BE2C (cell line): ENCODE measurements at regions not wholly inside any gene's neighbourhood (a gene's known extent, or its start where the extent isn't known, plus 50 kb on each side); places are given as distances from the start of the nearest gene placed in this dataset.
"Not testable (repeated sequence)": the region's sequence is repeated elsewhere in the genome, so short reads cannot be mapped to it uniquely, and the experiment has no call there.

Experiments
- DNase-seq: peaks from one replicate; pipeline ENCODE4 v3.0.0-alpha.2; 2020
- H3K27me3 ChIP-seq: fragments of 250-450 bp; sonication (Bioruptor Pico); 2 replicates; pipeline ENCODE4 v1.5.1; 2020; ENCODE audit warnings: mild to moderate bottlenecking
- H3K36me3 ChIP-seq: fragments of 250-450 bp; sonication (Bioruptor Pico); 2 replicates; pipeline ENCODE4 v1.5.1; 2020; ENCODE audit warnings: mild to moderate bottlenecking
- H3K4me1 ChIP-seq: fragments of 250-450 bp; sonication (Bioruptor Pico); 2 replicates; pipeline ENCODE4 v1.5.1; 2020
- H3K4me3 ChIP-seq: 2 replicates; pipeline ENCODE4 v1.5.1; 2011; ENCODE audit warnings: low read depth, low read length
- H3K9me3 ChIP-seq: fragments of 250-450 bp; sonication (Bioruptor Pico); 2 replicates; pipeline ENCODE4 v1.5.1; 2020
- CTCF ChIP-seq: IDR thresholded peaks from 2 replicates; pipeline ENCODE4 v1.5.1; 2012; ENCODE audit warnings: mild to moderate bottlenecking, low read depth, low read length

DNA sequence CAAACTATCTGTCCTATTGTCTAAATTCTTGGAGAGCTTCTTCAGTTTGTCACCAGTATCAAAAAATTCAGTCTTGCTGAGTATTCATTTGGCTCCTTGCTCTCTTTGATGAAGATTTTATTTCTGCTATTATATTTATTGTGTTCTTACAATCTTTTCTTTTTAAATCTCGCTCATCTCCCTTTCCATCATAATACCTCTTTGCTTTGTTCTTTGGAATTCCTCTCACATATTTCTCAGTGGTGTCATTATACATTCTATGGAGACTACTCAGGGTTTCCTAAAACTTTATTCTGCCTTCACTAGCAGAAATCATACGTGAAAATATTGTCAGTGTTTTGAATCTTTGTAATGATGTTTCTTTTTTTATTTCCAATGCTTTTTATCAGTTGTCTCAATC lies 445.2 kb upstream of the ID4 start:
- H3K4me1 ChIP-seq, result no peaks in the 10 kb centered on the region

DNA sequence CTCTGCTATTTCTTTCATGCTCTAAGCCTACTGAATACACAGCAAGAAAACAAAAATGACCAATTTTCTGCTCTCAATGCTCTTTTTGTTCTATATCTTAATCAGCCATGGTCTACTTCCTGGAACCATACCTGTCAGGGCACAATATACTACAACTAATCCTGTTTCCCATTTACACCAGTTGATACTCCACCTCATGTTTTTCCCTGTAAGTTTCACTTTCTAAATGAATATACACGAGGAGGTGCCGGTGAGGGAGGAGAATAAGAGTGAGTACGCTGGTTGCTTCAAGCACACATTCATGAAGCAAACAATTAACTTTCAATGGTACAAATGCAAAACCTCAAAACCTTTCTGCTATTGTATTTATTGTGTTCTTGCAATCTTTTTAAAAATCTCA lies 443.1 kb upstream of the ID4 start:
- no peaks in the 10 kb centered on the region for H3K27me3 ChIP-seq
- TF ChIP-seq CTCF, result no peak
- H3K4me3 ChIP-seq, result no peak overlapping the region
- no peak for DNase-seq
- H3K9me3 ChIP-seq, result no peaks in the 10 kb centered on the region; the same call in 1 of the 2 replicates
- no peaks in the 10 kb centered on the region for H3K36me3 ChIP-seq
- no peaks in the 10 kb centered on the region for H3K4me1 ChIP-seq

More for the DNA sequence above, 445.2 kb upstream of the ID4 start:
- TF ChIP-seq CTCF, result no peak
- no peak for DNase-seq
- no peaks in the 10 kb centered on the region; the same call in 1 of the 2 replicates for H3K9me3 ChIP-seq
- H3K4me3 ChIP-seq, result no peak overlapping the region
- H3K36me3 ChIP-seq, result no peaks in the 10 kb centered on the region
- no peaks in the 10 kb centered on the region for H3K27me3 ChIP-seq

GRCh38 chr6:19394687-19395086 lies 442.5 kb upstream of the ID4 start:
- Histone ChIP-seq H3K4me3 (no peak overlapping the region), H3K4me1 (no peaks in the 10 kb centered on the region), H3K9me3 (no peaks in the 10 kb centered on the region; the same call in 1 of the 2 replicates), H3K36me3 (no peaks in the 10 kb centered on the region), H3K27me3 (no peaks in the 10 kb centered on the region)
- no peak for TF ChIP-seq CTCF
- DNase-seq, result no peak

- no peaks in the 10 kb centered on the region; the same call in 1 of the 2 replicates for H3K9me3 ChIP-seq
- no peaks in the 10 kb centered on the region for H3K36me3 ChIP-seq
- no peaks in the 10 kb centered on the region for H3K27me3 ChIP-seq
- no peaks in the 10 kb centered on the region for H3K4me1 ChIP-seq
- no peak overlapping the region for H3K4me3 ChIP-seq
- DNase-seq, result no peak
- no peak for TF ChIP-seq CTCF
Observed at GRCh38 chr6:19395316-19395715, 441.9 kb upstream of the ID4 start.

GRCh38 chr6:19399406-19399805 lies 437.8 kb upstream of the ID4 start:
- H3K9me3 ChIP-seq, result no peaks in the 10 kb centered on the region; the same call in 1 of the 2 replicates
- H3K27me3 ChIP-seq, result no peaks in the 10 kb centered on the region
- DNase-seq, result no peak
- no peaks in the 10 kb centered on the region for H3K4me1 ChIP-seq
- TF ChIP-seq CTCF, result no peak
- H3K4me3 ChIP-seq, result no peak overlapping the region
- H3K36me3 ChIP-seq, result no peaks in the 10 kb centered on the region

DNA sequence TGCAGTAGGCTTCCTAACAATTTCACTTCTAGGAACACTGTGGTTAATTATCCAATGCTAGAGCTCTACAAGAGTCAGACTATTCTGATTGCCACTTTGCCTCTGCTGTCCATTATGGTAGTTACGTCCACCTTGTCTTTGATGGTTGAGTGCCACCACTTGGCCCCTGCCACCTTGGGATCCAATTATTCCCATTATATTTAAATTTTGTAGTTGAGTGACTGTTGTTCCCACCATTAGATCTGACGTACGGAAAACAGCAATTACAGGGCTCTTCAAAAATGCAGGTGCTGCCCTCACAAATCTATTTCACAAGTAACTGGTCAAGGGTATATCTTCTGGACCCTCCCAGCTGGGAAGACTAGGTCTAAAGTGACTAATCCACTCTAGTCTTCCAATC lies 432.3 kb upstream of the ID4 start:
- not testable (repeated sequence) for H3K4me3 ChIP-seq, H3K9me3 ChIP-seq, H3K27me3 ChIP-seq, DNase-seq, H3K4me1 ChIP-seq, H3K36me3 ChIP-seq

DNA sequence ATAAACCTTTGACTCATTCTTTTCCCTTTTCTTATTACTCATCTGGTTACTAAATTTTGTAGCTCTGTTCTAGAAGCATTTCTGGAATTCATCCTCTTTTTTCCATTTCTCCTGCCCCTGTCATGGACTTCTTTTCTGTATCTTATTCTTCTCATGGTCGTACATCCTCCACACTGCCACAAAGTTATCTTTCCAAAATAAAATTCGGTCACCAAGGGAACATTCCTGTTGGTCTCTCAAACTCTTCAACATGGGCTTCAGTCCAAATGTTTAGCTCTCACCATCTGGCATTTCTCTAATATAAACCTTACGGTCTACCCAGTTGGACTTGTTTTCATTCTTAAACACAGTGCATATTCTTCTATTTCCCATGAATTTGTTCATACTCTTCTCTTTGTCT lies 428.8 kb upstream of the ID4 start:
- no peak overlapping the region for H3K4me3 ChIP-seq

More for the DNA sequence above, 428.8 kb upstream of the ID4 start:
- Histone ChIP-seq H3K4me1 (no peaks in the 10 kb centered on the region), H3K27me3 (no peaks in the 10 kb centered on the region), H3K36me3 (no peaks in the 10 kb centered on the region), H3K9me3 (no peaks in the 10 kb centered on the region)
- DNase-seq, result no peak
- no peak for TF ChIP-seq CTCF
